Lower lobe of right lung (tissue), 2 donors: ENCODE measurements at regions not wholly inside any gene's neighbourhood (a gene's known extent, or its start where the extent isn't known, plus 50 kb on each side); places are given as distances from the start of the nearest gene placed in this dataset.

ENCODE experiments used
- ATAC-seq, 2 donors: fragments of 200-7000 bp; cut with Tn5 transposase; one replicate each; pipeline ENCODE4 v1.9.1; 2020 to 2022; ENCODE audit warnings: mild to moderate bottlenecking in 2 of 2, moderate library complexity in 2 of 2
- DNase-seq: peaks from one replicate; pipeline ENCODE4 v3.0.0-alpha.2; 2020
- H3K27ac ChIP-seq: fragments of 200-600 bp; one replicate; pipeline ENCODE4 v1.8.0; 2022
- H3K27me3 ChIP-seq: fragments of 200-600 bp; one replicate; pipeline ENCODE4 v1.8.0; 2022; ENCODE audit warnings: low read depth
- H3K36me3 ChIP-seq: fragments of 200-600 bp; one replicate; pipeline ENCODE4 v1.8.0; 2022; ENCODE audit warnings: mild to moderate bottlenecking
- H3K4me1 ChIP-seq: fragments of 200-600 bp; one replicate; pipeline ENCODE4 v1.8.0; 2022
- H3K4me3 ChIP-seq: fragments of 200-600 bp; one replicate; pipeline ENCODE4 v1.8.0; 2022; ENCODE audit warnings: mild to moderate bottlenecking
- H3K9me3 ChIP-seq: fragments of 200-600 bp; one replicate; pipeline ENCODE4 v1.8.0; 2022
- intact Hi-C: fragments of 100-400 bp; cut with DNase I; formaldehyde crosslinking; loops from one replicate; pipeline ENCODE4 v1.11.0; 2022
- TF ChIP-seq, protein P1 (sequence below): fragments of 200-600 bp; IDR thresholded peaks from one replicate; pipeline ENCODE4 v1.8.0; 2022; ENCODE audit warnings: antibody characterized with exemption, mild to moderate bottlenecking
- donor health status: DM: no; HTN: yes; CAD: no; lungs with severe emphysema.

DNA sequence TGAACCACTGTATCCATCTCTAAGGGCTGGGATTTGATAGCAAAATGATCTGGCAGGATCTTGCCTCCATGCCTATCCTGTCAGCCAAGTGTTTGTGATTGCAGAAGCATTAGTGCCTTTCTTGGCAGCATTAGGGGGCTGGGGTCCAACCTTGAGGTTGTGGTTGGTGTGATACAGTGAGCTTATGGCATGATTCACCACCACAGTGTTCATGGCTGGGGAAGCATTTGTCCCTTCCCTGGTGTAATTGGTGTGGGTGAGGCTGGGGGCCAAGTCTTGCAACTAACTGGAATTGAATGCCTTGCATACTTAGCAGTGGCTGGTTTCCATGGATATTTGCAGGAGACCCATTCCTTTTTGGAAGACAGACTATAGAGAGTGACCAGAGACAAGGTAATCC lies 271.0 kb upstream of the TBL1XR1 start:
- peaks cover 12% of the 10 kb centered on the region for H3K4me1 ChIP-seq
- intact Hi-C loops: no loop called here
- TF ChIP-seq, protein P1, sequence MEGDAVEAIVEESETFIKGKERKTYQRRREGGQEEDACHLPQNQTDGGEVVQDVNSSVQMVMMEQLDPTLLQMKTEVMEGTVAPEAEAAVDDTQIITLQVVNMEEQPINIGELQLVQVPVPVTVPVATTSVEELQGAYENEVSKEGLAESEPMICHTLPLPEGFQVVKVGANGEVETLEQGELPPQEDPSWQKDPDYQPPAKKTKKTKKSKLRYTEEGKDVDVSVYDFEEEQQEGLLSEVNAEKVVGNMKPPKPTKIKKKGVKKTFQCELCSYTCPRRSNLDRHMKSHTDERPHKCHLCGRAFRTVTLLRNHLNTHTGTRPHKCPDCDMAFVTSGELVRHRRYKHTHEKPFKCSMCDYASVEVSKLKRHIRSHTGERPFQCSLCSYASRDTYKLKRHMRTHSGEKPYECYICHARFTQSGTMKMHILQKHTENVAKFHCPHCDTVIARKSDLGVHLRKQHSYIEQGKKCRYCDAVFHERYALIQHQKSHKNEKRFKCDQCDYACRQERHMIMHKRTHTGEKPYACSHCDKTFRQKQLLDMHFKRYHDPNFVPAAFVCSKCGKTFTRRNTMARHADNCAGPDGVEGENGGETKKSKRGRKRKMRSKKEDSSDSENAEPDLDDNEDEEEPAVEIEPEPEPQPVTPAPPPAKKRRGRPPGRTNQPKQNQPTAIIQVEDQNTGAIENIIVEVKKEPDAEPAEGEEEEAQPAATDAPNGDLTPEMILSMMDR: no peak
- DNase-seq: no peak
- H3K4me3 ChIP-seq: no peak overlapping the region
- H3K27me3 ChIP-seq: no peaks in the 10 kb centered on the region
- peak in 1 of 2 donors; percentile 29 for ATAC-seq
- H3K27ac ChIP-seq: no peak overlapping the region
- no peaks in the 10 kb centered on the region for H3K9me3 ChIP-seq
- no peaks in the 10 kb centered on the region for H3K36me3 ChIP-seq

DNA sequence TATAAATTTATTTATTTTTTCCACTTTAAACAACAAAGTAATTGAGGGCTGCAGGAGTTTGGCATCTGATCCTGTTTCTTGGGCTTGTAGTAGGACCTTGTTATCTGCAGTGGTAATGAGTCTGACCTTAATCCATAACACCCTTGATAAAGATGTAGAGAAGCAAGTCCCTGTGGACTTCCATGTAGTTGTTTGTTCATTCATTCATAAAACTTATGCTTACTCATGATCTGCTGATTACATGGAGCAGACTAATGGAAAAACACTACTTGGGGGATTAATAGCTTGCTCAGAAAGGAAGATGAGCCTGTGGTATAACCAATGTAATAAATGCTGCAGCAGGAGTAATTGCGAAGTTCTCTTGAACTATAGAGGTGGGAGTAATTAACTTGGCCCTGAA lies 271.5 kb upstream of the TBL1XR1 start:
- intact Hi-C loops: no loop called here
- H3K4me3 ChIP-seq: no peak overlapping the region
- DNase-seq (no peak), ATAC-seq (no peak)
- no peaks in the 10 kb centered on the region for H3K36me3 ChIP-seq
- TF ChIP-seq, protein P1: no peak
- no peak overlapping the region for H3K27ac ChIP-seq
- H3K9me3 ChIP-seq: no peaks in the 10 kb centered on the region
- H3K4me1 ChIP-seq: peaks cover 8% of the 10 kb centered on the region
- H3K27me3 ChIP-seq: no peaks in the 10 kb centered on the region

DNA sequence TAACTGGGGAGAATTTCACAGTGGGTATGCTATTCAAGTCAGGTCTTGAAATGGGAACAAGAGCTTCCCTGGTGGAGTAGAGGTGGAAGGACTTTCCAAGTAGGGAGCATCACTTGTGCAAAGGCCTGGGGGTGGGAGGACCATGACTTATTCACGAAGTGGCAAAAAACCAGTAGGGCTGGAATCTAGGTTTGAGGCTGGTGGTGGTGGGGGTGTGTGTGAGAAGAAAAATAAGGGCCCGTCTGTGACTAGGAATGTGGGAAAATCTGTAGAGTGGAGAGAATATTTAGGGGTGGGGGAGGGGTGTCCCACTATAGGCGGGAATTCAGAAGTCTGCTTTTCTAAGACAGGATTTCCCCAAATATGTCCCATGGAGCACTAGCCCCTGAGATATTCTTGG lies 271.9 kb upstream of the TBL1XR1 start:
- DNase-seq (no peak), ATAC-seq (no peak)
- Histone ChIP-seq H3K4me3 (no peak overlapping the region), H3K27me3 (no peaks in the 10 kb centered on the region), H3K36me3 (no peaks in the 10 kb centered on the region), H3K4me1 (peaks cover 4% of the 10 kb centered on the region), H3K9me3 (no peaks in the 10 kb centered on the region), H3K27ac (no peak overlapping the region)
- TF ChIP-seq, protein P1: no peak
- intact Hi-C loops: no loop called here

DNA sequence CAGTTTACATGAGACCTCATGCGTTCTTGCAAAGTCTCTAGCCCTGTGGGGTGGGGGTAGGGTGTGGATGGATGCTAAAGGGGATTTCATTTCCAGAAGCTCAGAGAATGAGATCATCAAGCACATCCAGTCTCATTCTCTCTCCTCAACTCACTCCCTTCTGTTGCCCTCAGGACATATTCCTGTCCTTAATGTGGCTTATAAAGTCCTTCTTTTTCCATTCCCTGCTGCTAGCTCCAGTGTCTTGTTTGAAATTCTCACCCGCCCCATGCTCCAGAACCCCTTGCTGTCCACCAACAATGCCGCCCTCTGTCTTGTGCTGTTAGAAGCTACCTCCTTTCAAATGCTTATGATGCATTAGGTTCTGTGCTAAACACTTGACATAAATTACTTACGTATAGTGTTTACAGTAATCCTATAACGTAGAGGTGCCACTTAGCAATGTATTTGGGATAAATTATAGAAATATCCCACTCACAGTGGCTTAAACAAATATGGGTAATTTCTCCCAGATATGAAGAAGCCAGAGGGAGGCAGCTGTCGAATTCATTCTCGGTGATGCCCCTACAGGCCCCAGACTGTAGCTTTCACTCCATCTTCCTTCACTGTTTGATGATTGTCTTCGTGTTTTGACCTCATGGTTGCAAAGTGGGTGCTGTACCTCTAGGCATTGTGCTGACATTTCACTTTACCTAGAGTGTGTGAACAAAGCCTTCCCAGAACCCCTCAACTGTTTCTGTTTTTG lies 273.1 kb upstream of the TBL1XR1 start:
- Histone ChIP-seq H3K27me3 (no peaks in the 10 kb centered on the region), H3K9me3 (no peaks in the 10 kb centered on the region), H3K27ac (no peak overlapping the region), H3K36me3 (no peaks in the 10 kb centered on the region), H3K4me3 (no peak overlapping the region), H3K4me1 (no peaks in the 10 kb centered on the region)
- ATAC-seq (no peak), DNase-seq (no peak)
- TF ChIP-seq, protein P1: no peak
- intact Hi-C loops: no loop called here

DNA sequence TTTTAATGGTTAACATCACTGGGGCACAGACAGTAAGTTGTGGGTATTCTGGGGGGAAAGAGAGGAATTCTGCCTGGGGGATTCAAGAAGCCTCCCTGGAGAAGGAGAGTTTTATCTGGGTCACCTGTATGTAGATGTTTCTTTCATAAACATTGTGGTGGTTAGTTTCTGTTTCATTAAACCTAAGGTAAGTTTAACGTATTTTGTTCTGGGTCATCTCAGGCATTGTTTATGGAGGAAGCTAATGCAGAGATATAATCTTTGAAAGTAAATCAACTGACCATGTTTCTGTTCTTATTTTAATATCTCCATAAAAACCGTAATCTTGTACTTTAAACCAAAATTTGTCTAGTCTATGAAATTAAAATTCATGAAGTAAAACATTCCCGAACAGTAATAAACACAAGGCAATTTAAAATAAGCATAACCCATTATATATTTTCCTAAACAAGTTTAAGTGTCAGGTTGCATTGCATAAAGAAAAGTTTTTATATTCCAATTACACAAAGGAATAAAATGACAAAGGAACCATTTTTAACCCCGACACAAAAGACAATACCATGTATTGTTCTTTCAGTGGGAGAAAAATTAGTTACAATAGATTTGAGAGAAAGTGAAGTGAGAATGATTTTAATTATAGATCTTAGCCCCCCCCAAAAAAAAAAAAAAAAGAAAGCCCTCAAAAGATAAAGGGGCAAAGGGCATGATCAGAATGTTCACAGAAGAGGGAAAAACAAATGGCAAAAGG lies 274.6 kb upstream of the TBL1XR1 start:
- DNase-seq (no peak), ATAC-seq (no peak)
- peaks cover under 1% of the 10 kb centered on the region for H3K4me1 ChIP-seq
- H3K4me3 ChIP-seq: no peak overlapping the region
- H3K27ac ChIP-seq: no peak overlapping the region
- H3K27me3 ChIP-seq: no peaks in the 10 kb centered on the region
- no peaks in the 10 kb centered on the region for H3K36me3 ChIP-seq
- intact Hi-C loops: no loop called here
- H3K9me3 ChIP-seq: no peaks in the 10 kb centered on the region
- TF ChIP-seq, protein P1: no peak
